Esophagus squamous epithelium (tissue), 5 donors: ENCODE measurements at regions not wholly inside any gene's neighbourhood (a gene's known extent, or its start where the extent isn't known, plus 50 kb on each side); places are given as distances from the start of the nearest gene placed in this dataset.
"Not testable (repeated sequence)": the region's sequence is repeated elsewhere in the genome, so short reads cannot be mapped to it uniquely, and the experiment has no call there.

Experiments used
- DNase-seq: peaks from one replicate; lab custom pipeline; 2025; lab: John Stamatoyannopoulos, UW
- H3K27ac ChIP-seq, 4 donors: fragments of 200-600 bp; sonication (generic); one replicate each; pipeline ENCODE4 v1.5.1; 2016 to 2019; ENCODE audit warnings: mild to moderate bottlenecking in 1 of 4
- H3K27me3 ChIP-seq, 4 donors: fragments of 200-600 bp; sonication (generic); 1 replicate in 3 of 4; 2 replicates in 1 of 4; pipeline versions ENCODE4 v1.5.1 to v1.6.0; 2017 to 2021; ENCODE audit warnings: antibody characterized with exemption in 1 of 4
- H3K36me3 ChIP-seq, 3 donors: fragments of 200-600 bp; sonication (generic); one replicate each; pipeline ENCODE4 v1.5.1; 2016 to 2019
- H3K4me1 ChIP-seq, 3 donors: fragments of 200-600 bp; sonication (generic); one replicate each; pipeline ENCODE4 v1.5.1; 2017 to 2019
- H3K4me3 ChIP-seq, 4 donors: fragments of 200-600 bp; sonication (generic); 1 replicate in 3 of 4; 2 replicates in 1 of 4; pipeline ENCODE4 v1.5.1; 2016 to 2019; ENCODE audit warnings: mild to moderate bottlenecking in 2 of 4, moderate library complexity in 1 of 4
- H3K9me3 ChIP-seq, 3 donors: fragments of 200-600 bp; sonication (generic); one replicate each; pipeline ENCODE4 v1.5.1; 2016 to 2019
- CTCF ChIP-seq, 6 experiments: fragments of 450-650 bp in 4 of 6; fragments of 200-600 bp in 2 of 6; sonication (generic) in 2 of 6; IDR thresholded peaks; one replicate each; pipeline ENCODE4 v1.5.1; 2016 to 2019; ENCODE audit warnings: antibody characterized with exemption in 6 of 6, mild to moderate bottlenecking in 4 of 6, moderate library complexity in 4 of 6
- POLR2A ChIP-seq, 4 donors: fragments of 450-650 bp; IDR thresholded peaks; one replicate each; pipeline ENCODE4 v1.6.1; 2017; ENCODE audit warnings: antibody characterized with exemption in 4 of 4, mild to moderate bottlenecking in 4 of 4, moderate library complexity in 3 of 4
- WGBS, 2 donors: methylation state at CpG; one replicate each; pipeline ENCODE4 v1.1.5; 2018; 5-methylcytosine and 5-hydroxymethylcytosine counted together
- intact Hi-C: fragments of 100-400 bp; cut with DNase I; formaldehyde crosslinking; loops from one replicate; pipeline ENCODE4 v1.15.0; 2022
- donor health status: DM: yes; HTN: yes; CAD: no.

DNA sequence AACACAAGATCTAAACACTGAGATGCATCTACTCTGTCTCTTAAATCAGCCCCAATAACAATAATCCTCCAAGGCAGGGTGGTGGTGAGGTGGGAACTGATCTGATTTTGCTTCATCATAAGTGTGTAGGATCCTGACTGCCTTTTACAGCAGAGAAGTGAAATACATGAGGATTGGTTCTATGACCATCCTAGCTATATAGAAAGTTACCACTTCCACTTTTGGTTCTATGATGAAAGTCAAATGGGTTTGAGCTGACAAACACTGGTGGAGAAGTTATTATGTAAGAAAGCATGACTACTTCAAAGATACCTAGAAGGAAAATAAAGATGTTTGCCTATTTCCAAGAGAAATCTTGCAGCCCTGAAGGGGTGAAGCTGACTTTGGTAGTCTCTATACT is 181.6 kb downstream of the NKX6-1 start:
- no peaks in the 10 kb centered on the region for H3K36me3 ChIP-seq
- no peaks in the 10 kb centered on the region for H3K4me1 ChIP-seq
- no peak overlapping the region for H3K27ac ChIP-seq
- intact Hi-C loops: no loop called here
- no peak for DNase-seq
- no peaks in the 10 kb centered on the region for H3K9me3 ChIP-seq
- no peak overlapping the region for H3K4me3 ChIP-seq
- no peaks in the 10 kb centered on the region for H3K27me3 ChIP-seq
- TF ChIP-seq CTCF (IDR thresholded peaks at IDR 0.05) (no peak), POLR2A (IDR thresholded peaks at IDR 0.05) (no peak)

GRCh38 chr4:84312426-84313012 is 186.6 kb downstream of the NKX6-1 start:
- Histone ChIP-seq H3K4me1 (no peaks in the 10 kb centered on the region), H3K9me3 (no peaks in the 10 kb centered on the region), H3K27me3 (no peaks in the 10 kb centered on the region), H3K36me3 (no peaks in the 10 kb centered on the region), H3K4me3 (no peak overlapping the region), H3K27ac (no peak overlapping the region)
- WGBS, 2 donors: 57 to 85% methylated on average over 3 to 6 of the region's 6 CpGs
- no peak for DNase-seq
- intact Hi-C loops: no loop called here
- TF ChIP-seq POLR2A (IDR thresholded peaks at IDR 0.05): no peak
- TF ChIP-seq CTCF (IDR thresholded peaks at IDR 0.05): no peak

- no peaks in the 10 kb centered on the region for H3K27me3 ChIP-seq
- WGBS, 2 donors: 55 to 59% methylated on average over 3 of the region's 3 CpGs
- intact Hi-C loops: no loop called here
- no peak for DNase-seq
- H3K4me1 ChIP-seq: no peaks in the 10 kb centered on the region
- no peaks in the 10 kb centered on the region for H3K36me3 ChIP-seq
- no peak overlapping the region for H3K4me3 ChIP-seq
- no peaks in the 10 kb centered on the region for H3K9me3 ChIP-seq
- no peak overlapping the region for H3K27ac ChIP-seq
- TF ChIP-seq CTCF (IDR thresholded peaks at IDR 0.05) (no peak), POLR2A (IDR thresholded peaks at IDR 0.05) (no peak)
Measured at GRCh38 chr4:84309191-84309590, 189.9 kb downstream of the NKX6-1 start.

DNA sequence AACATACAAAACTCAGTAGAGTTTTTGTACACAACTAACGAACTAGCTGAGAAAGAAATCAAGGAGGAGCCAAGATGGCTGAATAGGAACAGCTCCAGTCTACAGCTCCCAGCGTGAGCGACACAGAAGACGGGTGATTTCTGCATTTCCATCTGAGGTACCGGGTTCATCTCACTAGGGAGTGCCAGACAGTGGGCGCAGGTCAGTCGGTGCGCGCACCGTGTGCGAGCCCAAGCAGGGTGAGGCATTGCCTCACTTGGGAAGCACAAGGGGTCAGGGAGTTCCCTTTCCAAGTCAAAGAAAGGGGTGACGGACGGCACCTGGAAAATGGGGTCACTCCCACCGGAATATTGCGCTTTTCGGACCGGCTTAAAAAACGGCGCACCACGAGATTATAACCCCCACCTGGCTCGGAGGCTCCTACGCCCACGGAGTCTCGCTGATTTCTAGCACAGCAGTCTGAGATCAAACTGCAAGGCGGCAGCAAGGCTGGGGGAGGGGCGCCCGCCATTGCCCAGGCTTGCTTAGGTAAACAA is 200.3 kb downstream of the NKX6-1 start:
- H3K27me3 ChIP-seq, DNase-seq, H3K27ac ChIP-seq, intact Hi-C loops, H3K4me1 ChIP-seq, H3K4me3 ChIP-seq, H3K9me3 ChIP-seq, H3K36me3 ChIP-seq: not testable (repeated sequence)
- WGBS, 2 donors: 60 to 85% methylated on average over 1 to 12 of the region's 27 CpGs

- intact Hi-C loops: no loop called here
- H3K27me3 ChIP-seq: no peaks in the 10 kb centered on the region
- no peaks in the 10 kb centered on the region for H3K36me3 ChIP-seq
- no peak overlapping the region for H3K27ac ChIP-seq
- TF ChIP-seq POLR2A (IDR thresholded peaks at IDR 0.05) (no peak), CTCF (IDR thresholded peaks at IDR 0.05) (no peak)
- H3K9me3 ChIP-seq: no peaks in the 10 kb centered on the region
- no peaks in the 10 kb centered on the region for H3K4me1 ChIP-seq
- DNase-seq: no peak
- no peak overlapping the region for H3K4me3 ChIP-seq
- 79 to 80% methylated on average over 2 of the region's 2 CpGs for WGBS, 2 donors
Measured at GRCh38 chr4:84298023-84298718, 200.9 kb downstream of the NKX6-1 start.
